Suppressor macrophage treated with lipopolysaccharide for 1 hour (primary cell): ENCODE measurements at regions not wholly inside any gene's neighbourhood (a gene's known extent, or its start where the extent isn't known, plus 50 kb on each side); places are given as distances from the start of the nearest gene placed in this dataset.
"Not testable (repeated sequence)": the region's sequence is repeated elsewhere in the genome, so short reads cannot be mapped to it uniquely, and the experiment has no call there.

ENCODE experiments used
- DNase-seq, 3 donors: peaks; one replicate each; pipeline ENCODE4 v3.0.0-alpha.2; 2020 to 2022

GRCh38 chr7:46932676-46933424 is 649.1 kb downstream of the TNS3 start:
- no peak for DNase-seq

- DNase-seq, result no peak
These were observed 649.6 kb downstream of the TNS3 start for GRCh38 chr7:46932306-46932675.

GRCh38 chr7:46930366-46930765 is 651.5 kb downstream of the TNS3 start:
- no peak for DNase-seq

GRCh38 chr7:46929359-46929758 is 652.6 kb downstream of the TNS3 start:
- DNase-seq, result no peak

- DNase-seq, result no peak
These were observed 653.2 kb downstream of the TNS3 start for GRCh38 chr7:46928719-46929118.

- DNase-seq, result no peak
These were observed 654.6 kb downstream of the TNS3 start for GRCh38 chr7:46927131-46927810.

GRCh38 chr7:46916581-46916980 is 665.3 kb downstream of the TNS3 start:
- no peak for DNase-seq

GRCh38 chr7:46912692-46913091 is 669.2 kb downstream of the TNS3 start:
- DNase-seq, result no peak

- DNase-seq, result no peak
These were observed 672.3 kb downstream of the TNS3 start for GRCh38 chr7:46909601-46910051.

GRCh38 chr7:46908770-46909169 is 673.1 kb downstream of the TNS3 start:
- no peak for DNase-seq

- not testable (repeated sequence) for DNase-seq
These were observed 677.4 kb downstream of the TNS3 start for GRCh38 chr7:46904523-46904922.

GRCh38 chr7:46902463-46902862 is 679.4 kb downstream of the TNS3 start:
- no peak for DNase-seq

GRCh38 chr7:46900312-46901263 is 681.3 kb downstream of the TNS3 start:
- no peak for DNase-seq

GRCh38 chr7:46897381-46897780 is 684.5 kb downstream of the TNS3 start:
- peak in 1 of 3 donors; percentile 4 for DNase-seq

- DNase-seq, result no peak
These were observed 695.1 kb downstream of the TNS3 start for GRCh38 chr7:46886669-46887374.

GRCh38 chr7:46885167-46885566 is 696.7 kb downstream of the TNS3 start:
- DNase-seq, result no peak

GRCh38 chr7:46881507-46882127 is 700.3 kb downstream of the TNS3 start:
- no peak for DNase-seq

- DNase-seq, result no peak
These were observed 701.3 kb downstream of the TNS3 start for GRCh38 chr7:46880508-46881196.

- DNase-seq, result no peak
These were observed 702.1 kb downstream of the TNS3 start for GRCh38 chr7:46879783-46880182.

- no peak for DNase-seq
These were observed 710.4 kb downstream of the TNS3 start for GRCh38 chr7:46871516-46871915.

- DNase-seq, result no peak
These were observed 717.2 kb downstream of the TNS3 start for GRCh38 chr7:46864716-46865115.
